Neural crest cell (in vitro differentiated cells): ENCODE measurements at regions not wholly inside any gene's neighbourhood (a gene's known extent, or its start where the extent isn't known, plus 50 kb on each side); places are given as distances from the start of the nearest gene placed in this dataset.

ENCODE experiments used
- DNase-seq: peaks from one replicate; pipeline ENCODE4 v3.0.0; 2021; ENCODE audit warnings: low read depth, mixed read lengths, low spot score
- H3K27ac Mint-ChIP-seq: one replicate; pipeline ENCODE4 v1.8.0; 2021; ENCODE audit warnings: mild to moderate bottlenecking, mixed read lengths; ENCODE audit not compliant: unreplicated experiment
- H3K27me3 Mint-ChIP-seq: 2 replicates; pipeline ENCODE4 v1.8.0; 2021; ENCODE audit warnings: low read depth, mild to moderate bottlenecking, mixed read lengths
- H3K36me3 Mint-ChIP-seq: 2 replicates; pipeline ENCODE4 v1.8.0; 2021; ENCODE audit warnings: low read depth, mild to moderate bottlenecking, mixed read lengths
- H3K4me1 Mint-ChIP-seq: 2 replicates; pipeline ENCODE4 v1.8.0; 2021; ENCODE audit warnings: mixed read lengths
- H3K4me3 Mint-ChIP-seq: one replicate; pipeline ENCODE4 v1.8.0; 2021; ENCODE audit warnings: mild to moderate bottlenecking, mixed read lengths
- H3K9me3 Mint-ChIP-seq: 2 replicates; pipeline ENCODE4 v1.8.0; 2021; ENCODE audit warnings: mixed read lengths
- CTCF ChIP-seq: fragments of 200-600 bp; sonication (generic); conservative IDR thresholded peaks from 2 replicates; pipeline ENCODE4 v1.5.0; 2021; ENCODE audit warnings: antibody characterized with exemption, mild to moderate bottlenecking

- peaks cover 9% of the 10 kb centered on the region for H3K9me3 Mint-ChIP-seq
- no peak for TF ChIP-seq CTCF
- H3K27me3 Mint-ChIP-seq = no peaks in the 10 kb centered on the region
- no peaks in the 10 kb centered on the region for H3K36me3 Mint-ChIP-seq
- H3K27ac Mint-ChIP-seq = no peak overlapping the region
- H3K4me3 Mint-ChIP-seq = no peak overlapping the region
- DNase-seq = no peak
- H3K4me1 Mint-ChIP-seq = peaks cover 6% of the 10 kb centered on the region
These were observed 443.9 kb downstream of the TLE1 start for GRCh38 chr9:81245254-81245956.

GRCh38 chr9:81244631-81245030 lies 444.7 kb downstream of the TLE1 start:
- Mint-ChIP-seq H3K9me3 (peaks cover 8% of the 10 kb centered on the region), H3K27me3 (no peaks in the 10 kb centered on the region), H3K27ac (no peak overlapping the region), H3K4me3 (no peak overlapping the region), H3K4me1 (peaks cover 6% of the 10 kb centered on the region), H3K36me3 (no peaks in the 10 kb centered on the region)
- DNase-seq = no peak
- no peak for TF ChIP-seq CTCF

GRCh38 chr9:81242866-81243265 lies 446.5 kb downstream of the TLE1 start:
- H3K27me3 Mint-ChIP-seq = no peaks in the 10 kb centered on the region
- no peak for DNase-seq

GRCh38 chr9:81239388-81239787 lies 450.0 kb downstream of the TLE1 start:
- Mint-ChIP-seq H3K4me3 (no peak overlapping the region), H3K36me3 (no peaks in the 10 kb centered on the region), H3K4me1 (peaks cover 4% of the 10 kb centered on the region), H3K27me3 (no peaks in the 10 kb centered on the region), H3K27ac (no peak overlapping the region), H3K9me3 (peaks cover 2% of the 10 kb centered on the region)
- no peak for DNase-seq
- TF ChIP-seq CTCF = no peak

More at GRCh38 chr9:81242866-81243265, 446.5 kb downstream of the TLE1 start:
- Mint-ChIP-seq H3K27ac (no peak overlapping the region), H3K9me3 (peaks cover 2% of the 10 kb centered on the region), H3K36me3 (no peaks in the 10 kb centered on the region), H3K4me3 (no peak overlapping the region), H3K4me1 (peaks cover 6% of the 10 kb centered on the region)
- no peak for TF ChIP-seq CTCF

- TF ChIP-seq CTCF = no peak
- no peaks in the 10 kb centered on the region for H3K36me3 Mint-ChIP-seq
- H3K27ac Mint-ChIP-seq = no peak overlapping the region
- no peak overlapping the region for H3K4me3 Mint-ChIP-seq
- H3K27me3 Mint-ChIP-seq = no peaks in the 10 kb centered on the region
- no peak for DNase-seq
- peaks cover 4% of the 10 kb centered on the region for H3K4me1 Mint-ChIP-seq
- peaks cover 2% of the 10 kb centered on the region for H3K9me3 Mint-ChIP-seq
These were observed 451.6 kb downstream of the TLE1 start for GRCh38 chr9:81237565-81238231.
